Epithelial cell of esophagus (primary cell): ENCODE measurements at regions not wholly inside any gene's neighbourhood (a gene's known extent, or its start where the extent isn't known, plus 50 kb on each side); places are given as distances from the start of the nearest gene placed in this dataset.

Source experiments
- DNase-seq: peaks from one replicate; pipeline ENCODE4 v3.0.0; 2010; ENCODE audit warnings: low read depth
- H3K4me3 ChIP-seq: 2 replicates; pipeline ENCODE4 v1.5.1; 2011; ENCODE audit warnings: mild to moderate bottlenecking, low read length, control low read depth
- TF ChIP-seq, protein P1 (sequence below): IDR thresholded peaks from 2 replicates; pipeline ENCODE4 v1.5.1; 2011; ENCODE audit warnings: low read depth, mild to moderate bottlenecking, low read length, control low read depth, inconsistent platforms; ENCODE audit not compliant: insufficient read depth; ENCODE audit errors: missing control alignments

DNA sequence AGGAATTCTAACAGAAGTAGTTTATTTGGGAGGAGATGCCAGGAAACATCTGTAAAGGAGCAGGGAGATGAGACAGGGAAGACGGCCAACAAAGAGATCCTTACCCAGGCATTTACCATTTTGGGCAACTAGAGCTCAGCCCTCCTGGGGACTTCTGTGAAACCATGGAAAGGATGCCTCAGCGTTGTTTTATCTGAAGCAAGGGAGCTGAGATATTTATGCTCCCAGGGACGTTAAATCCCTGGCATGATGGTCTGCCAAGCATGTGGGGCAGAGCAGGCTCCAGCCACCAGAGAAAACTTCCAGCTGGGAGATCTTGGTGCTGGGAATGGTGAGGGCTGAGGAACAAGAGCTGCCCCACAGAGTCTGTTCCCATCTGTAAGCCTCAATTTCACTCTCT is 114.8 kb upstream of the FOXF1 start:
- H3K4me3 ChIP-seq, result no peak overlapping the region
- TF ChIP-seq, protein P1, sequence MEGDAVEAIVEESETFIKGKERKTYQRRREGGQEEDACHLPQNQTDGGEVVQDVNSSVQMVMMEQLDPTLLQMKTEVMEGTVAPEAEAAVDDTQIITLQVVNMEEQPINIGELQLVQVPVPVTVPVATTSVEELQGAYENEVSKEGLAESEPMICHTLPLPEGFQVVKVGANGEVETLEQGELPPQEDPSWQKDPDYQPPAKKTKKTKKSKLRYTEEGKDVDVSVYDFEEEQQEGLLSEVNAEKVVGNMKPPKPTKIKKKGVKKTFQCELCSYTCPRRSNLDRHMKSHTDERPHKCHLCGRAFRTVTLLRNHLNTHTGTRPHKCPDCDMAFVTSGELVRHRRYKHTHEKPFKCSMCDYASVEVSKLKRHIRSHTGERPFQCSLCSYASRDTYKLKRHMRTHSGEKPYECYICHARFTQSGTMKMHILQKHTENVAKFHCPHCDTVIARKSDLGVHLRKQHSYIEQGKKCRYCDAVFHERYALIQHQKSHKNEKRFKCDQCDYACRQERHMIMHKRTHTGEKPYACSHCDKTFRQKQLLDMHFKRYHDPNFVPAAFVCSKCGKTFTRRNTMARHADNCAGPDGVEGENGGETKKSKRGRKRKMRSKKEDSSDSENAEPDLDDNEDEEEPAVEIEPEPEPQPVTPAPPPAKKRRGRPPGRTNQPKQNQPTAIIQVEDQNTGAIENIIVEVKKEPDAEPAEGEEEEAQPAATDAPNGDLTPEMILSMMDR, result no peak
- no peak for DNase-seq

DNA sequence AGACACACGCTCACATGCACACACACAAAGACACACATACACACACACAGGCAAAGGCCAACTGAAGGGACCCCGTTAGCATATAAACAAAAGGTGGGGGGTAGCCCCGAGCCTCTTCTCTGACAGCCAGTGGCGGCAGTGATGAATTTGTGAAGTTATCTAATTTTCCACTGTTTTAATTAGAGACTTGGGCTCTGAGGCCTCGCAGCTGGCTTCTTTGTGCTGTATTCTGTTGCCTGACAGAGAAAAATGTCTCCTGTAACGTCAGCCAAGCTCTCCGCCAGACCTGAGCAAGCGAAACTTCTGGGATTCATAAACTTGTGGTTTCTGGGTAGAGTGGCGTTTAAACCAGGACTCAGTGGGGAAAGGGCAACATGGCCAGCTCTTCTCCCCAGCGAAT is 113.9 kb upstream of the FOXF1 start:
- TF ChIP-seq, protein P1, result no peak
- no peak for DNase-seq
- no peak overlapping the region for H3K4me3 ChIP-seq

DNA sequence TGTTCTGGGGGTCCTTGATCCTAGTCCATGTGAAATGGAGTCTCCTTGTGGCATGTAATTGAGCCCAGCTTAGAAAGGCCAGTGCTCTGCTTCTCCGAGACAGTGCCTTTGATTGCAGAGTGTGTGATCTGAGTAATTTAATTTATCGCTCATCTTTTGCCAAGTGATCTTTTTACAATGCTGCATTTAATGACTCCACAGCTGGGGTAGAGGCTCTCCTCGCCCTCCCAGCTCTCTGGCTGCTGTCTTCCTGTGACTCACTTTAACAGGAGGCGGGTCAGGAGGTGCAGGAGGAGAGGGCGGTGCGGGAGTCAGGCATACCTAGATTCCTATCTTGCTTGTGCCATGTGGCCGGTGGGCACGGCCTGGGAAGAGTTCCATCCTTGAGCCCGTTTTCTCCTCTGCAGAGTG is 113.4 kb upstream of the FOXF1 start:
- H3K4me3 ChIP-seq, result no peak overlapping the region
- no peak for DNase-seq
- TF ChIP-seq, protein P1, result no peak

DNA sequence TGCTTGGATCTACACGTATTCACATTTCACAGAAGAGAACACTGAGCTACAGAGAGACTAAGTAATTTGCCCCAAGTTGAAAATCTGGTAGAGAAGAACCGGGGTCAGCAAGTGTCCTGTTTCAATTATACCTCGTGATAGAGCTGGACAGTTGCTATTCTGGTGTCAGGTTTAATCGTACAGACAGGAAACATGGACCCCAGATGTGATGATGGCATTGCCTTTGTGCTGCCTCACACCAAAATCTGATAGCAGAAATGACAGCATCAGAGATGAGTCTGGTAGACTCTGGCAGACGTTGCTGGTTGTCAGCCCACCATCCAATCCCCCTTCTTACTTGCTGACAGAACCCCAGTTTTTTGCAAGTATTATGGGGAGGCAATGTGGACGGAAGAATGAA is 112.1 kb upstream of the FOXF1 start:
- no peak for DNase-seq
- TF ChIP-seq, protein P1, result no peak
- no peak overlapping the region for H3K4me3 ChIP-seq

DNA sequence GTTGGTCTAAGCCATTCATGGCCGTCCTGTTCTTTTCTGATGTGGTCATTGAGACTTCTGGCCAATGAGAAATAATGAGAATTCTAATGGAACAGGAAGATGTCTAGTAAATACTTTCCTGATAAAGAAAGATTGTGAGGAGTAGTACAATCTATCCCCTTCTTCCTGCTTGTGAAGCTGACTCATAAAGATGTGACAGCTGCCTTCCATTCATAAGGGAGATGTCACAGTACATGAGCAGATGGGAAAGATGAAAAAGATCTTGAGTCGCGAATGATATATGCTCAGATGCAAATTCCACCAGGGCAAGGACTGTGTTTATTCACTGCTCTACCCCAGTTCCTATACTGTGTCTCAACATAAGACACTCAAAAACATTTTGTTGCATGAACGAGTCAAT is 111.7 kb upstream of the FOXF1 start:
- no peak overlapping the region for H3K4me3 ChIP-seq
- no peak for DNase-seq
- TF ChIP-seq, protein P1, result no peak

DNA sequence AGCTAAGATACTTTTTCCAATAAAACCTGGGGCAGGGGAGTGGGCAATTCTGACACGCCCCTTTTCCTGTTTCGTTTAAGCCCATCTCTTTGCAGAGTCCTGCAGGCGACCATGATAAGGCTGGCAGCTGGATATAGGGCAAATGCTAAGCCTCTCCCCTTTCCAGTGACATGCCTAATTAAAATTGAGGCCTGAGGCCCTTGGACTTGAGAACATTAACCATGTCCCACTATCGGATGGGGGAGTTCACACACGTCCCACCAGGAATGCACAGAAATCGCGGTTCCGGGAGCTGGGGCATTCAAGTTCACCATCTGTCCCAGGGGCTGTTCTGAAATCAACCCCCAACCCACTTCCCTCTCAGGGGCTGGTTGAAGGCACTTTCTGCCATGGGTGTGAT is 109.2 kb upstream of the FOXF1 start:
- DNase-seq, result no peak
- TF ChIP-seq, protein P1, result no peak
- H3K4me3 ChIP-seq, result no peak overlapping the region

DNA sequence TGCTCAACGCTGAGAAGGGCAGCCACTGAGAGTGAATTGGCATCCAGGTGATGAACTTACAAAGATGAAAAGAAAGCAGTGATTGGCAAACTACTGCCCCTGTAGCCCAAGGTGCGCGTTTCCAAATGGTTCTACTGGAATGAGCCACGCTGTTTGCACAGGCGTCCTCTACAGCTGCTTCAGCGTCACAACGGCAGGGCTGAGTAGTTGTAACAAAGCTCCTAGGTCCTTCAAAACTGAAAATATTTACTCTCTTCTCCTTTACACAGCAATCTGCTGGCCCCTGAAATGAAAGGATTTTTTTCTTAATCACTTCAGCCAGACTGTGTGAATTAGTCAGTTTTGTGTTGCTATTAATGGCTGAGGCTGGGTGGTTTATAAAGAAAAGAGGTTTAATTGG is 107.2 kb upstream of the FOXF1 start:
- no peak overlapping the region for H3K4me3 ChIP-seq
- TF ChIP-seq, protein P1, result no peak
- no peak for DNase-seq
